Hematopoietic multipotent progenitor cell treated with erythropoietin and hydrocortisone succinate and interleukin-3 and kit ligand, for 15 days (in vitro differentiated cells): ENCODE measurements at regions not wholly inside any gene's neighbourhood (a gene's known extent, or its start where the extent isn't known, plus 50 kb on each side); places are given as distances from the start of the nearest gene placed in this dataset.

Experiments used
- DNase-seq: peaks from one replicate; pipeline ENCODE4 v3.0.0-alpha.2; 2015; ENCODE audit warnings: low spot score

DNA sequence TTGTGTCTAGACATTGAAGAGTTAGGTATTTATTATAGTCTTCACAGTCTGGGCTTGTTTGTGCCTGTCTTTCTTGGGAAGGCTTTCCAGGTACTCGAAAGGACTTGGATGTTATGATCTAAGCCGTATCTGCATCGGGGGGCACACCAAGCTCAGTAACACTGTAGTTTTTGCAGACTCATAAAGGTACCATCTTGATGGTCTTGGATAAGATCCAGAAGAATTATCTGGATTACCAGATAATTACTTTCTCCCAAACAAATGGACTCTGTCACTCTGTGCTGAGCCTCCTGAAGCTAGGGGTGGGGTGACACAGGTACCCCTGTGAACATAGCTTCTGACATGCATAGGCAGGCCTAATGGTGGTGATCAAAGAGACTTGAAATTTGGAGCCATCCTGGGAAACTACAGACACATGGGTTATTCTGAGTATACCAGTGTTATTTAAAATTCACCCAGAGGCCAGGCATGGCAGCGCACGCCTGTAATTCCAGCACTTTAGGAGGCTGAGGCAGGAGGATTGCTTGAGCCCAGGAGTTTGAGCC, 238.6 kb upstream of the TPM1 start:
- DNase-seq = no peak

DNA sequence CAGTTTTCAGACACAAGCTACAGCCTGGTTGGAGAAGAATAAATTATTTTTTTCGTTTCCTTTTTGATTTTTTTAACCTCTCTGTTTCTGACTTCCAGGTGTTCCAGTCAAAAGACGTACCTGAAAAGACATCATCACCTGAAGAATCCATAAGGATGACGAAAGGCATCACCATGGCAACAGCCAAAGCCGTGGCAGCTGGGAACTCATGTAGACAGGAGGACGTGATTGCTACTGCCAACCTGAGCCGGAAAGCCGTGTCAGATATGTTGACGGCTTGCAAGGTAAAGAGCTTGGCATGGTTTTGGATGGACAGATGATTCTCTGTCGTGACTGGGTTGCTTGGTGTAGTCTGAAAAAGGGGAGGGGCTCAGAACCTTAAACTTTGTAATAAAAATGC, 237.0 kb upstream of the TPM1 start:
- no peak for DNase-seq

DNA sequence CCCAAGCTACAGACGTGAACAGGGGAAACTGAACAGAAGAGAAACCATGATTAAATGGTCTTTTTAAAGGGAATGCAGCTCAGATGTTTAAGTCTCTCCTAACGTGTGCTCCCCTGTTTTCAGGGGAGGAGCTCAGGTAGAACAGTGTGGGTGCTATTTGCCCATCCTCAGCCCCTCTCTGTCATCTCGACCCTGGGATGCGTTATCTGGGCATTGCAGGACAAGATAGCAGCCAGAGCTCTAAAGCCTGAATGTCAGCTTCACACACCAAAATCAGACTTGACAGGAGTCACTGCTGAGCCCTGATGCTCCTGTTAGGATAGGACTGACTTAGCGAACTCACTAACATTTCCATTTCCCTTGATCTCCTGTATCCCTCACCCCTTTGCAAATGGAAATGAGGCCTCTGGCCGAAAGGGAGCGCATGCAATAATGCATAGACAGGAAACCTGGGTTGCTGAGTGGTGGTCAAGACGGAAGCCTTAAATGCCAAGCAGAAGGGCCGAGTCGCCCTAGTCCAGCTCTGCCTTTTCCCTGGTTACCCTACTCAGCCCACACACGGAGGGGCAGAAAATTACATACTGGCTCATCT, 234.9 kb upstream of the TPM1 start:
- DNase-seq = no peak

DNA sequence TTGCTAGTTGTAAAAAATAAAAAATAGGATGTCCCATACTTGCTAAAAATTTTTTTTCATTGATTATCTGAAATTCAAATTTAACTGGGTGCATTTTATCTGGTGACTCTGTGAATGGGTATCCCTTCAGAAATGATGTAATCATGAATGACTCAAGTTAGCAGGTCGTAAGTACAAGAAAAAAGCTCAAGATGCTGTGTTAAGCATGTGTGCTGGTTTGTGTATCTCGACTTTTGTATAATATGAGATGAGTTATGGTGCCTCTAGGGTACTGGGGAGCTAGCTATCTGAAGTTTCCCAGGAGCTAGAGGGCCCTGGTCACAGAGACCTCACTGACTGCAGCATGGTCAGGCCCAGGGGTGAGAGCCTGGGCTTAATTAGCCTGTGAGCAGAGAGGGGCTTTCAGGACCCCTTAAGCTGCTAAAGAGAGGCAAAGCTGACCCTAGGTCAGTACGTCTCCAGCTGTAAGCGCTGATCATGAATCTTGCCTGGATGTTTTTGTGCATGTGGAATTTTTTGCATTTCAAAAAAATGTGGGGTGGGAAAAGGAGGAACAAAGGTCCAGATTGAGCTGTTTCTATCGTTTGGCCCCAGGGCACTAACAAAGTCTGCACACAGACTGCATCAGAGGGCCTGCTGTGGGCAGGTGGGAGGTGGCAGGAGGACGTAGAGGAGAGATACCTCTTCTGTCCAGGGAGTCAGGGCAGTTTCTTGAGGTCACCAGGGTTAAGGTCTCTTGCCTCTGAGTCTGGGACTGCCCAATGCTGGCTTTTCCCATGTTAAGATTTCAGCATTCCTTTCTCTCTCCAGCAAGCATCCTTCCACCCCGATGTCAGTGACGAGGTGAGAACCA, 233.2 kb upstream of the TPM1 start:
- no peak for DNase-seq

DNA sequence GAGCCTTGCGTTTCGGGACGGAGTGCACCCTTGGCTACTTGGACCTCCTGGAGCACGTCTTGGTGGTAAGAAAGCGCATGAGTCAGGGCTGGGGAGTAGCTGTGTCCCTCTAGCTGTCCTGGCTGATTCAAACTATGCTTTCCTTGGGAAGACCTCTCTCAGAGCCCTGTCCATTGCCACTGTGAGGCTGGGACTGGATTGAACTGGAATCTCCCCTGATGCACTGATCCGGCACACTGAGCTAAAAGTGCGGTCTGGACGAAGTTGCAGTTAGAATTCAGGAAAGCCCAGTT, 232.6 kb upstream of the TPM1 start:
- no peak for DNase-seq

DNA sequence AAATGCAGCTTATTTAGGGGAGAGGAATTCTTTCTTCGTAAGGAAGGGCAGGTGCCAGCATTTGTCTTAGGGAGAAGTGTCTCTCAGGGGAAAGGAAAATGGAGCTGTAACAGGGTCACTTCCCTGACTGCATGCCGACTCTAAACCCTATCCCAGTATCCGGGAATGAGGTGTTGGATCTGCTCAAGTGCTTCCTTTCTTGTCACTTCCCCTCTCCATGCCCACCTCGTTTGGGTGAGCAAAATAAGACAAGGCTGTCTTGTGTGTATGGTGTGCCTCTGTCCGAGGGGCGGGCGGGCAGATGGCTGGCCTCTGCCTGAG, 230.1 kb upstream of the TPM1 start:
- DNase-seq = no peak

DNA sequence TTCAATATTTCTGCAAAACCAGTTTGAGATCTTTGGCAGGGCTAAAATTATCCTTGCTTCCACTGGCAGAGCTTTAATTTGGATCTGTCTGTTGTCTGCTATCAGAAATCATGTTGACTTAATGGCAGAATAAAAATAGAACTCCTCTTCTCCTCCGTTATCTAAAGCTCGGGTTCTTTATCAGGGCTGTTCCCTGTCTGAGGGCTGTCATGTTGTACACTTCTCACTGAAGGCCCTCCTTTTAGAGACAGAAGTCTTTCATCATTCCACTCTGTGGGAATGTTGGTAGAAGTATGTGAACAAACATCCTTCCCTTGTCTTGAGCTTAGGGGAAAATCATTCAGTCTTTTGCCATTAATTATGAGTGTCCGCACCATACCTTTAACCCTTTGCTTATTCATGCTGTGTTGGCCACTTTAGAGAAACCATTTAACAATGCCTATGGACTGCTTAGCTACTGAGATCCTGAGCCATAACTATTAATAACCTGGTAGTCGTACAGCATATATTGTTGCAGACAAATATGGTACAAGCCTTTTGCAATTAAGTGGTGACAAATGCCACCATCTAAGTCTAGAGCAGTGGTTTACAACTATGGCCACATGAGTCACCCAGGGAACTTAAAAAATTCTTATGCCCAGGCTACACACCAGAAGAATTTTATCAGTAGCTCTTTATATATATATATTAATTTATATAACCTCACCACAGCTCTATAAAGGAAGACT, 226.0 kb upstream of the TPM1 start:
- no peak for DNase-seq

DNA sequence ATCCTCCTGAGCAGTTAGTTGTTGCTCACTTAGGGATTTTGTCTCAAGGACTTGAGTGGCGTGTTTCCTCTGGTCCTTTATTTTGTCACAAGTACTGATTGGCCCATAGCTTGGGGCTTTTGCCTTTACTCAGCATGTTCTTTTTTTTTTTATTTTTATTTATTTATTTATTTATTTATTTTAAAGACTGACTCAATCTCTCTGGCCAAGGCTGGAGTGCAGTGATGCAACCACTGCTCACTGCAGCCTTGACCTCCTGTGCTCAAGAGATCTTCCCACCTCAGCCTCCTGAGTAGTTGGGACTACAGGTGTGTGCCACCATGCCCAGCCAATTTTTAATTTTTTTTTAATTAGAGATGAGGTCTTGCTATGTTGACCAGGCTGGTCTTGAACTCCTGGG, 223.9 kb upstream of the TPM1 start:
- no peak for DNase-seq

DNA sequence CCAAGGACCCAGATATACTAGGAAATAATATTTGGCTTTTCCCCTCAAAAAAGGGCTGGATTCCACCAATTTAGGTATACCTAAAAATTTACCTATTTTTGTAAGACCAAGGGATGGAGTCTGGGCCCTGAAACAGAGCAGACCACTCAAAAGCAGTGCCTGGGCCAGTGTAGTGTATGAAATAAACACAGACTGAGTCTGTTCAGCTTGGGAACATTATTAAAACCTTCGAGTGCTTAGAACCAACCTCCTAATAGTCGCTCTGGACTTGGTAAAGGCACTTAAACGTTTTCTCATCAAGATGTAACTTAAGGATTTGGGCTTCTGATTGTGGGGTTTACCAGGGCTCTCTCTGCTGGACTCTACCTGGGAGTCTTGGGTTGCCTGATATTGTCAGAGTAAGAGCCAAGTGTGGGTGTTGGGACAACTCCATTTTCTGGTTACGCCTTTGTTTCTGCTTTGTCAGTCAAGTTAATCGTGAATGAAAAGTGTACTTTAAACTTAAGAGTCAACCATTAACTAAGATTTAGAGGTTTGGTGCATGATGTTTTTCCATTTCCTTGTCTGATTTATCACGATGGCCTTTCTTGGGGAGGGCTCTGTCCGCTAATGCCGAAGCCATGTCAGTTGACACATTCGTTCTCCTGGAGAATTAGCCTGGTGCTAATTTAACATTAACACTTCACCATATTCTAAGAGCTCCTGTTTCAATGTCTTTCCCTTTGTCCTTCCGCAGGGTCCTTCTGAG, 221.0 kb upstream of the TPM1 start:
- DNase-seq = no peak

DNA sequence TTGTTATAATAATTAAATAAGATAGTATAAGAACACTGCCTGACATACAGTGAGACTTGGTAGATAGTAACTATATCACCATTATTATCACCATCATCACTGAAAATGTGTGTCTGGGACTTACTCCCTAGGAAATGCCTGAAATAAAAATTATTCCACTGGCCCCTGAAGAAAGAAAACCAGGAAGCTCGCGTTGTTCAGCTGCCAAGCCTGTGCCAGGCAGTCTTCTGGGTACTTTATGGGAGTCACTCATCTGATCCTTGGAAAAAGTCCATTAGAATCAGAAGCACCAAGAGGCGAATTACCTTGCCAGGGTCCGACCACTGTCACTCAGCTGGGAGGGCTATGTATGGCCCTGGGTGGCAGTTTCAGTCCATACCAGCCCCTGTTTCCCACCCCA, 220.3 kb upstream of the TPM1 start:
- no peak for DNase-seq

DNA sequence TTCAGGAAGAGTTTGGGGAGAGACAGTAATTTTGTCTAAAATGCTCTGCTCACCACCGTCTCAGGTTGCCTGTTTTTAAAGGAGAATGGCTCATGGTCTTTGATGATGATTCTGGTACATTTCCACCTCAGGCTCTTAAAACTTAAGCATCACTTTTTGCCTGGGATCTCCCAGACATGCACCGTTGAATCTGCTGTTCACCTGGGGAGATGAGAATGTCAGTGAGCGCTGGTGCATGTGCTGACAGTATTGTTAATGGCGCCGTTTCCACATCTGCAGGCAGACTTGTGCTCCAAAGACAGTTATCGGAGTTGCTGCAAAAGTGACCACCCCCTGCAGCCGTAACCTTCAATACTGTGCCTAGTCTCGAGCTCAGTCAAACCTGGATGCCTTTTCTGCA, 219.0 kb upstream of the TPM1 start:
- no peak for DNase-seq

DNA sequence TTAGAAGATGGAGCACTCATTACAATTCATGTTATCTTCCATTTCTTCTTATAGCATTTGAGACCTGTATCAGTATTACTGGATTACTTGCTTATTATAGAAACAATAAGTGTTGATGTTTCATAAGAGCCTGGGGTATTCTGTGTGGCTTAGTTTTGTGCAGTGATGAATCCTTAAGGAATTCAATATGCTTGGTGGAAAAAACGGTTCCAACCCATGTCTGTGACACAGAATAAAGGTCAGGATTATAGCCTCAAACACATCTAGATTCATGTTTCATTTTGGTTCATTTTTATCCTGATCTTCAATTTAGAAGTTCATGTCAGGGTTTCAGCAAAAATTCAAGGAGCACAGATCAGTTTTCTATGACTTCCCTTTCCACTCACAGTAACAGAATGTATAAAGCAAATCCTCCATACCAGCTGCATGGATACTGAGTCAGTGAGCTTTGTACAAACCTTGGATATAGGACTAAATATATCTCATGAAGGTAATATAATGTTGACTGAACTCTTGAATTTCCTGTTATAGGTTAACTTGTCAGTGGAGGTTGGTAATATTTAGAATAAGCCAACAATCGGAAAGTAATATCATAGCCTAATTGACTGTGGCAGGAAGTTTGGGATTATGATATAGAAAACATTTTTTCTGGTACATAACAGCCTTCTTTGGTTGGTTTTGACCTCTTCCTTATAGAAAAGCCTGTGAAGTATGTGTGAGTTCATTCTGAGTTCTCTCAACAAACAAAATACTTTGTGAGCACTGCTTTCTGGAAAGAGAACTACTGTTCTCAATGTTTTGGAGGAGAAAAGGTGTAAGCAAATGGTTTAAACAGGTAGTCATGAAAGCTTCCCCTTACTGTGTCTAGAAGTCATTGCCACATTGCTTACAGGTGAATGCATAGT, 218.2 kb upstream of the TPM1 start:
- no peak for DNase-seq

DNA sequence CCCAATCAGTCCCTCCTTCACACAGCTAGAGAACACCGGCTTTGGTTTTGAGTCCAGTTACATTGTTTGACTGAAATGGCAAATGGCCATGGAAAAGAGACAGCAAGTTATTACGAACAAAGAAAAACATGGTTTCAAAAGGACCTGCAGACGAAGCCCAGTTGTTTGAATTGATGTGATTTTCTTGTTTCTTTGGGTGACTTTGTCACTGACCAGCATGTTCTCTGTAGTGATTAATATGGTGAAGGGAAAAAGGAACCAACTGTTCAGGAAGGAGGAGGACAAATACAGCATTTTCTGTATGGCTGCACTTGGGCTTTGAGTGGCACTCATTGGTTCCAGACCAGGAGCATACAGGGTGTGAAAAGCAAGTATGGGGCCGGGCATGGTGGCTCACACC, 217.4 kb upstream of the TPM1 start:
- no peak for DNase-seq

DNA sequence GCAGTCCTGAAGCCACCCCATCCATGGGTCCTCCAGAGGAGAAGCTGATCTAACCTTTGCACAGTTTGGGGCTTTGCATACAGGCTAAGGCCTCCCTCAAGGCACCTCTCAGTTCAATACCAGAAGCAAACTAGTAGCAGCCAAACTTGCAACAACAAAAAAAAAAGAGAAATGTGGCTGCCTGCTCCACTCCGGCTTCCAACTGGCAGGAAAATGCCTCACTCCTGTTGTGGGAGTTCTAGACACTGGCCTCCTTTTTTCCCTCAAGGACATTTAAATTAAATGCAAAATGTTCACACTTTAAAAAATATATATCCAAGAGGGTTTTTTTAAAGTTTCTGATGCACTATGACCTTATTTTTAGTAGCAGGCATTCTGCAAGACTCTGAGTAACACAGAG, 216.0 kb upstream of the TPM1 start:
- no peak for DNase-seq

DNA sequence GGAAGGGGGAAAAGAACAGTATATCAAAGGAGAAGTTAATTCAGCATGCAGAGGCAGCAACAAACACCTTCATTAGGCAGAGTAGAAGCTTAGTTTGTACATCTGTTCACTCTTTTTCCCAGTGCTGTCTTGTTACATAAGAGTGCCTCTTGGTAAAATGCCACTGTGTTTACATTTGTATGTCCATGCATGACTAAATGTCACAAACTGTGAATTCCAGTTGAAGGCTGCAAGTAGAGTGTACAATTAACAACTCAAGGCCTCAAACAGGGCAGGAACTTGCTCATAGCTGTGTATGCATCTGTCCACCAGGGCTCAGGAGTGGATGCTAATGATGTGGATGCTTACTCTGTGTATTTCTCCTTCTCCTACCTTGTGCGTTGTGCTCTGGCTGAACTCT, 214.2 kb upstream of the TPM1 start:
- no peak for DNase-seq

DNA sequence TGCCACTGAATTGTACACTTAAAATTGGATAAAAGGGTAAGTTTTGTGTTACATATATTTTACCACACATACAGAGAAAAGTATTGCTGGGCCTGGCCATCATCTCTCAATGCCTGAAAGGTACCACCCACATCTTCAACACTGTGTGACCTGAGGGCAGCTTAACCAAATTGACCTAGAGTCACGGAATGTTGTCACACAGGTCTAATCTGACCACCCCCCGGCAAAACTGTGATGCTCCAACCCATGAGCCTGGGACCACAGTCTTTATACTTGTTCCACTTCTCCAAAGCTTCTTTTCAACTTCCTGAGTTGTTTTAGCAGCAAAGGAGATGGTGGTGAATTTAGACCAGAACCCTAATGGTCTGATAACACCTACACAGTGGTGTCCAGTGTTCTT, 210.3 kb upstream of the TPM1 start:
- DNase-seq = no peak

DNA sequence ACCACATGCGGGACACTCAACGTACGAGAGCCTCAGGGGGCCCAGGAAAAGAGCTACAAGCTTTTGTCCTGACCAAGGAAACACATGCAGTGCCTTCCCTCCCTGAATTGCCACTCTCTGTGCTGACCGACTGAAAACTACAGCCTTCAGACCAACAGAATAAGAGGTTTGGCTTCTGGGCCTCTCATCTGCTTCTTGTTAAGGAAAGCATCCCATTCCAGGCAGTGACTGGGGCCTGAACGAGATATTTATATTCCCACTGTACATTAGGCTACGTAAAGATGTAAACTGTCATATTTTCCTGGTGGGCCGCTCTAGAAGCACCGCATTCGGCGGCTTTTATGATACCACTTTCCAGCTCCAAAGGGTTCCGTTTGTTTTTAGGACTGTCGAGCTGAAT, 208.9 kb upstream of the TPM1 start:
- no peak for DNase-seq

DNA sequence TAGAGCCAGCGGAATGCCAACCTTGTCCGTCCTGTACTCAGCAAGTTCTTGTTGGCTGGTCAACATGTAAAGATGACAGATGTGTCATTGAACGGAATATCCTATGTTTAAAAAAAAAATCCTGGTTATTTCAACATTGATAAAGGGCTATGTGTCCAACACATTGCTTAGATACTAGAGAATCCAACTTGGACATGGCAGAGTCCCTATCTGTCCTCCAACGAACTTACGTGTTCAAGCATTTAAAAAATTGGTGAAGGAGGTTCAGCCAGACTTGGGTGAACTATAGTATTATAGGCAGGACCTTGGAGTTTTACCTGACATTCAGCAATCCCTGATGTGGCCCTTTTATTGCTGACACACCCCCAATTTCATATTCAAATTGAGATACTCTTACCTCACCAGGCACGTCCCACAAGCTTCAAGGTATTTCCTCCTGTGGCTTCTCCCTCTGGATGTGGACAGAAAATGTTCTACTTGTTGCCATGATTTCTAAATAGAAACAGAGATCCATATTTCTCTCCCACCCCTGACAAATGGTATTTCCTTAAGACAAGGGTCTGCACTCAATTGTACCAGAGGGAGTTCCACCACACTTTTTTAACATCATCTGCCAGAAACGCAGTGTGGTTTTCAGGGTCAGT, 207.7 kb upstream of the TPM1 start:
- DNase-seq = no peak

DNA sequence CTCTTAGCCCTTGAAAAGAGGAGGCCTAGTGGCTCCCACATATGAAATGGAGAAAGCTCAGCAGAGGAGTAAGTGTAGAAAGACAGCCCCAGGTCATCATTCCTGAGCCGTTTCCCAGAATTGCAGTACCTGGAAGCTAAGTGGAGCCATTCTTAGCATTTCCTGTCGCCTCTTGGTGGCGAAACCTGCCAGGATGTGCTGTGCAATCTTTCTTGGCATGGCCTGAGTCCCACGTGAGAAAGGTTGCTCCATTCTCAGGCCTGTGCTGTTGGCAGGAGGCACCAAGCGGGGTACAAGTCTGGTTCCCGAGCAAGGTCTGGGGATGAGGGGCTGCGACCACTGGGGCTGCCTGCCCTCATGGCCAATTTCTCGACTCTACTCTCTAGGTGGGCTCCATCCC, 207.2 kb upstream of the TPM1 start:
- DNase-seq = no peak

DNA sequence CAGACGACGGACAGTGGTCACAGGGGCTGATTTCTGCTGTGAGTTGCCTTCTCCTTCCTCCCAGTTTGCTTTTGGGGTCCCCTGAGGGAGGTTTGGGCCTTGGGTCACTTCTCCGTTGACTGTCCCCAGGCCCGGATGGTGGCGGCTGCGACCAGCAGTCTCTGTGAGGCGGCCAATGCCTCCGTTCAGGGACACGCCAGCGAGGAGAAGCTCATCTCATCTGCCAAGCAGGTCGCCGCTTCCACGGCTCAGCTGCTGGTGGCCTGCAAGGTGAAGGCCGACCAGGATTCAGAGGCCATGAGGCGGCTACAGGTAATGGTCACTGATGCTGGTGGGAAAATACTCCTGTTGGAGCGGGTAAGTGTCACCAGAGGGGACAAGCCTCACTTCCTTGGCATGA, 206.8 kb upstream of the TPM1 start:
- no peak for DNase-seq
